M059J (cell line): ENCODE measurements at regions not wholly inside any gene's neighbourhood (a gene's known extent, or its start where the extent isn't known, plus 50 kb on each side); places are given as distances from the start of the nearest gene placed in this dataset.

Experiments used
- DNase-seq: peaks from one replicate; pipeline ENCODE4 v3.0.0-alpha.2; 2012; ENCODE audit warnings: low read depth

DNA sequence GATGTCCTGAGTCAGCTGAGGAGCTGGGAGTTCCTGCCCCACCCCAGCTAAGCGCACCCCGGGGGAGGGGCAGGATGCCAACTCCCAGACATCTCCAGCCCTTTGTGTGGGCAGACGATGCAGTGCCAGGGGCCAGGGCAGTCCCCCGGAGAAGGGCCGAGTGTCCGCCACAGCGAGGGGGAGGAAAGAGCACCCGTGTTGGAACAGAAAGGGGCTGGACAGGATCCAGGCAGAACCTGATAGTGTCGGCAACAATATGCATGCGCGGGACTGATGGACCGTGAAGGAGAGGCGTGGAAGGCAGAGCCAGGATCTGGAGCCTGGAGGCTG is 1434.7 kb downstream of the BRD1 start:
- no peak for DNase-seq

DNA sequence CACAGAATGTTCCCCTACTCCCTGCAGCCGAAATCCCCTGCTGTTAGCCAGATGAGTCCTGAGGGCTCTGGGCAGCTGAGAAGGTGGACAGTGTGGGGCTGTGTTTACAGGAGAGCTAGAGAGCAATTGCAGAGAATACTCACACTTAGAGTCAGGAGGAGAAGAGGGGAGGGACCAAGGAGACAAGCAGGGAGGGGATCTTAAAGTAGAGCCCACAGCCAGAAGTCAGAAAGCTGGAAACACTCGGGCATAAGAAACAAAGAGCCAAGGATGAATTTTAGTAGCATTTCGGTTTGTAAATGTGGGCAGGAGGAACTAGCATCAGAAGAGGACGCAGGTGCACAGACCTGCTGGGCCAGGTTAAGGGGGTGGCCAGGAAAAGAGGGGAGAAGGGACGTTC is 1435.9 kb downstream of the BRD1 start:
- no peak for DNase-seq

GRCh38 chr22:48391171-48391711 is 1436.4 kb downstream of the BRD1 start:
- no peak for DNase-seq

- DNase-seq, result no peak
These were observed 1437.8 kb downstream of the BRD1 start for GRCh38 chr22:48389916-48390315.

DNA sequence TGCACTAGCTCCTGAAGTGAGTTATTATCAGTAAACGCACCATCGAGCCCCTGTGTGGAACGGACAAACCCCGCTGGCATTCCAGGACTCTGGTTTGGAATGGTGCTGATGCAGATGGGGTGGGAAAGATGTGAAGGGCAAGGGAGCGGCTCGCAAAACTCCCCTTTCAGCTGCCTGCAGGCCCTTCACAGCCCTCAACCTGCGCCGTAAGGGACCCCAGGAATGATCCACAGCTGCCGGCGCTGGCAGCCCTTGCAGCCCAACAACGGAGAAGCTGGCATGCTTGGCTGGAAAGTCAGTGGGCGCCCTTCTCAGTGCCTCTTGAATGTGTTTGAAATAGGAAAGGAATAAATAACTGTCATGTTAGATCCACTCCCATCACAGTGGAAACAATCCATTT is 1445.5 kb downstream of the BRD1 start:
- DNase-seq, result no peak

DNA sequence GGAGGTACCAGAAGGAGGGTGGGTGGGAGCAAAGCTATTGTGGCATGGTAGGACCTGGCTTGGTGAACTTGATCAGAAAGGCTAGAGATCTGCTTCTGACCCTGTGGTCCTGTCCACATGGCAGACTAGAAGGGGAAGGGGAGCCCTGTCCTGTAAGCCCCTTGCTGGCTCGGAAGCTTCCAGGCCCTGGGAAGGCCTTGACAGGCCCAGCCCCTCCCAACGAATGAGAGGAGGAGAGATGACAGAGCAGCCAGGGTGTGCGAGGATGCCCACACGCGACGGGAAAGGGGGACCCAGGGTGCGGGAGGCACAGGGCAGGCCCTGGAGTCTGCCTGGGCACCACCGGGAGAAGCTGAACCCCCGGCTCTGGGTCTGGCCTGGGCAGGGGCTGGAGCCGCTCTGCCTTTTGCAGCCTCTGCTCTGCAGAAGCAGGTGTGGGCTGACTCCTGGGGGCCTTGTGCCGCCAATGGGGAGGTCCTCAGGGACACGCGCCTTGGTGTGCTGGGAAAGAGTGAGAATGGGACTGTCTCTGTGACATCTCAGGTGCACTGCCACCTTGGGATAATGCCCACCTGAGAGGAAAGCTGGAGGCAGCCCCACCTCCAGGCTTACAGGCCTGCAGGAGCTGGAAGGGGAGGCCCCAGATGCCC is 1447.5 kb downstream of the BRD1 start:
- no peak for DNase-seq

DNA sequence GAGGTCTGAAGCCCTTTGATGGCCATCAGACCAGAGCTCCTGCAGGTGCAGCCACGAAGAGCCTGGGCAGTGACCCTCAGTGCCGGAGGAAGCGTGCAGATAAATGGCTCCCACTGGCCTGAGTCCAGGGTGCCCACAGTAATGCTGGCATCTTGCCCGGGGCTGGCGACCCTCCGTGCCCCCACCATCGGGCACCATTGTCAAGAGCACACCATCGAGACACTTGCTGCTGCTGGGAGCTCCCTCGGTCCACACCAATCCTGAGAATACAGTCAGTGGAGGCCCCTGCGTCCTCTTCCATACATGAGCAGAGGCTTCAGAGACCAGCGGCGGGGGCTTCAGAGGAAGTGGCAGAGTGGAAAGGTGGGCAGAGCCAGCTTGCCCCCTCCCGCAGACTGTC is 1448.3 kb downstream of the BRD1 start:
- no peak for DNase-seq

GRCh38 chr22:48378673-48379072 is 1449.0 kb downstream of the BRD1 start:
- DNase-seq, result no peak

DNA sequence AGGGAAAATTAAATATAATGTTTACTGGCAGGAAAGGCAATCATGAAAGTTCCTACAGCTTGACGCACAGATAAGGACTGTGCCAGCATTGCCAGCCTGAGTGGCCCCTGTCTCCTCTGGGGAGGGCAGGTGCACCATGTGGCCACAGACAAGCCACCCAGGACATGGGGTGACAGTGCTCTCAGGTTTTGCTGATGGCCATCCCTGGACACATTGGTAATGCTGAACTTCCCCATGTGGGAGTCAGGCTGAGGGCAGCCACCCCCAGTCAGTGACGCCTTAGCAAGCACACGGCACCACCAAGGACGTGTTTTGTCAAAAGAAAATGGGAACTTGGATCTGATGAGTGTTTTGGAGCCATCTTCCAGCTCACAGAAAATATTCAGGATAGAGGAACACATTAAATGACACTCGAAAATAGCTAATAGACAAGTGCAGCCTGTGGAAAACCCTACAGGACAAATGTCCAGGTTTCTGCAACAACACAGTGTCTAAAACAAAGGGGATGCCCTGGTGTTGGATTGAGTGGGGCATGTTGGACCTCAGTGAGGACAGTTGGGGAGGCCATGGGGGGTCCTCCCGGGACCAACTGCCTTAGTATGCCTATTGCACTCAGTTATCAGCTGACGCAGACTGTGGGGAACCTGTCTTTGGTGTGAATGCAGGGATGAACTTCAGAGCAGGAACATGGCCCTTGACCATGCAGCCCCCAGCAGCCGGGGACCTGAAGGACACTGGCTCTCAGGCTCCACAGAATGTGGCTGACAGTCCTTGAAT is 1450.5 kb downstream of the BRD1 start:
- DNase-seq, result no peak

- DNase-seq, result no peak
These were observed 1451.2 kb downstream of the BRD1 start for GRCh38 chr22:48376428-48376827.

GRCh38 chr22:48373626-48374173 is 1454.0 kb downstream of the BRD1 start:
- DNase-seq, result no peak

DNA sequence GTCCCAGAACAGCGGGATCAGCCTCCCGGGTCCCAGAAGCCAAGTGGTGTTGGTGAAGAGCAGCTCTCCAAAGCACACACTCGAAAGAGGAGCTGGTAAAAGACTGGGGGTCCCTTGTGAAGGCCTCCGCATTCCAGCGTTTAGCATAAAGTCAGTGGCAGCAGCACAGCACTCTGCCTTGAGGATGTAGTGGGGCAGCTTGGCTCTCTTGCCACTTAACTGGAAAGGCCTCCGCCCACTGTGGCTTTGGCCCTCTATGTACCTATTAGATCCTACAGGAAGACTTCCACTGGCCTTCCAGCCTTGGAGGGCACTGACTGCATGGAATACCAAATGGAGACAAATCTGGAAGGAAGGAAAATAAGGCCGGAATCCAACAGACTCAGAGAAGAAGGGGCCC is 1455.3 kb downstream of the BRD1 start:
- DNase-seq, result no peak

GRCh38 chr22:48371391-48371790 is 1456.3 kb downstream of the BRD1 start:
- no peak for DNase-seq

DNA sequence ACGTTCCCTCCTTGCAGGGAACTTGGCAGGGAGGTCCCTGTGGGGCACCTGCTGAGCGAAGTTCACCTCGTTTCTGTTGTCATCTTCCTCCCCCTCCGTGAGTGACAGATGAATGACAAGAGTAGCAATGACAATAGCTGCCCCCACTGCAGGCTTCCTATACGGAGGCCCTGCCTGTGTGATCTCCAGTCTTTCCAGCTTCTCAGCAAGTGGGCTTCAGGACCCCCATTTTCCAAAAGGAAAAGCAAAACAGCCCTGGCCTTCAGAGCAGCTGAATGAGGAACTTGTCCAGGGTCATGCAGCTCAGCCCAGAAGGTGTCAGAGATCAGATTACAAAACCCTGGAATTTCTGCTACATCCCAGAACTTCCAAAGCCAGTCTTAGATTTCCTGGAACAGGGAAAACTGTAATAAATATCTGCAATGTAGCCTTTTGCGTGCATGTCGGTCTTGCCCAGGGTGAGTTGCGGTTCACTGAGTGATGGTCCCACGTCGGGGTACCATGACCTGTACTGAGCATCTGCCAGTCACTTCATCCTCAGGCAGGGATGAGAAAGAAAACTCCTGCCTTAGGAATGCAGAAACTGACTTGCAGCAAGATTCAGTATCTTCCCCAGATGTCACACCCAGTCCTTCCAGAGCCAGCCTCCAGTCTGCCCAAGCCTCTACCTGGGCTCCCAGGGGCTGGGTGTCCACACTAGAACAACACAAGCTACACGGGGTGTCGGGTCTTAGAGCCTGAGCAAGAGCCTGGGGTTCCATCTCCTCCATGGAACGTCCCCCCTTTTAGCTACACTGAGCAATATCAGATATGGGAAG is 1457.0 kb downstream of the BRD1 start:
- no peak for DNase-seq

DNA sequence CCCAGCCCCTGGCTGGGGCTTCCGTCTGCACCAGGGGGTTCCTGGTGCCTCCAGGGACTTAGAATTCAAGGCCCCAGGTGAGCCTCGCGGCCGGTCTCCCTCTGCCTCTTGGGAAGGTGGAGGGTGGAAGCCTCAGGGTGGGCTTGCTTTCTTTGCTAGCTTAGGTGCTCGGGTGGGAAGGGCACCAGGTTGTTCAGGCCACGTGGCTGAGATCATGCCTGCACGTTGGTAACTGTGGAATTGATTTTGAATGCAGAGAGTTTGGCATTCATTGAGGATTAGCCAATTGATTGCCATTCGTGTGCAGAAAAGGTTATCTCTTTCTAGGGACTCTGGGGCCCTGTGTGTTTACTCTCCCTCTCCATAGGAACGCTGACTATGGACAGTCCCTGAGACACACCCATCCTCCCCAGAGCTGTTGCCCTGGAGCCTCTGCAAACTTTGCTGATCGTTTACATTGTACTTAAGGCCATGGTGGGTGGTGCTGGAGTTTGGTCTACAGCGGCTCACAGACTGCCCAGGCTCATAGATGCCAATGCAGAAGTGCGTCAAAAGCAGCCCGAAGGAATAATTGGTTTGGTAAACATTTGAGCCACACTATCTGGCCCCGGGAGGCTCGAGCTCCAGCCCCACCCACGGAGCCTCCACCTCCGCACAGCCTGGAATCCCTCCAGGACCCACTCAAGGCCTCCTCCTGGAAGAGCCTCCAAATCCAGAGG is 1457.7 kb downstream of the BRD1 start:
- no peak for DNase-seq

- no peak for DNase-seq
These were observed 1458.6 kb downstream of the BRD1 start for GRCh38 chr22:48368975-48369525.

- DNase-seq, result no peak
These were observed 1459.9 kb downstream of the BRD1 start for GRCh38 chr22:48367731-48368130.

- no peak for DNase-seq
These were observed 1461.1 kb downstream of the BRD1 start for GRCh38 chr22:48366591-48366990.

- no peak for DNase-seq
These were observed 1461.6 kb downstream of the BRD1 start for GRCh38 chr22:48366056-48366455.

DNA sequence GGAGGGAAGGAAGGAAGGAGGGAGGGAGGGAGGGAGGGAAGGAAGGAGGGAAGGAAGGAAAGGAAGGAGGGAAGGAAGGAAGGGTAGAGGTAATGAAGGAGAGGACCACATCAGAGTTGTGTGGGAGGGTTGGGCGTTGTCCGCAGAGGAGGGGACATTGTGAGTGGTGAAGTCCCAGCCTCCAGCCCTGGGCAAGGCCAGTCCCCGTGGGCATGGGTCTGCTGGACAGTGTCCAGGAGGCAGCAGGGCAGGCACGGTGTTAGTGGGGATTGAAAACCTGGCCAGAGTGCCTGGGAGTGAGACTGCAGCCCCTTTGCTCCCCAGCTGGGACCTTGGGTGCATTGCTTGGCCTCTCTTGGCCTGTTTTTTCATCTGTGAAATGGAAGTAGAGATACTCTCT is 1462.3 kb downstream of the BRD1 start:
- no peak for DNase-seq

- no peak for DNase-seq
These were observed 1464.8 kb downstream of the BRD1 start for GRCh38 chr22:48362721-48363404.
